Fibroblast of pulmonary artery (primary cell): ENCODE measurements at regions not wholly inside any gene's neighbourhood (a gene's known extent, or its start where the extent isn't known, plus 50 kb on each side); places are given as distances from the start of the nearest gene placed in this dataset.

Experiments
- DNase-seq: peaks from one replicate; pipeline ENCODE4 v3.0.0-alpha.2; 2010; ENCODE audit warnings: low read depth
- H3K4me3 ChIP-seq: replicated peaks from 2 replicates; pipeline ENCODE4 v1.5.1; 2011; ENCODE audit warnings: low read depth, mild to moderate bottlenecking, control low read depth, low read length, moderate library complexity
- CTCF ChIP-seq: IDR thresholded peaks from 2 replicates; pipeline ENCODE4 v1.5.1; 2011; ENCODE audit warnings: mild to moderate bottlenecking, control low read depth, low read length, inconsistent platforms; ENCODE audit errors: missing control alignments

GRCh38 chr4:133621628-133622027 is 472.5 kb downstream of the PCDH10 start:
- H3K4me3 ChIP-seq: no peak overlapping the region
- DNase-seq: no peak
- TF ChIP-seq CTCF: no peak

DNA sequence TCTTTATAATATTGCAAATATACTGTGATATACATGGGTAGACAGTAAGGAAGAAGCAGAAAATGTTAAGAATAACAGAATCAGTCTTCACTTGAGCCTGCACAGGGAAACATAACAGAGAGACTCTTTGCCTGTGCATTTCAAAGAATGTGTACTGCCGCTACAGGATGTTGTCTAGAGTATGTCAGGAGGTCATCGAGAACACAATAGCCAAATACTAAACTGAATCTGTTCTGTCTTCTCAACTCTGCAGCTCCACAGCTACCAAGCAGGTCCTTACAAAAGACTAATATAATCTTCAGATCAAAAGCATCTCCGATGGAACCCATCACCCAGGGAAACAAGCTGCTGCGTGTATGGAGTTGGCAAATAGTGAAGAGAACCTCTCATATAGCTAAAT is 471.5 kb downstream of the PCDH10 start:
- DNase-seq: no peak
- H3K4me3 ChIP-seq: no peak overlapping the region
- no peak for TF ChIP-seq CTCF

DNA sequence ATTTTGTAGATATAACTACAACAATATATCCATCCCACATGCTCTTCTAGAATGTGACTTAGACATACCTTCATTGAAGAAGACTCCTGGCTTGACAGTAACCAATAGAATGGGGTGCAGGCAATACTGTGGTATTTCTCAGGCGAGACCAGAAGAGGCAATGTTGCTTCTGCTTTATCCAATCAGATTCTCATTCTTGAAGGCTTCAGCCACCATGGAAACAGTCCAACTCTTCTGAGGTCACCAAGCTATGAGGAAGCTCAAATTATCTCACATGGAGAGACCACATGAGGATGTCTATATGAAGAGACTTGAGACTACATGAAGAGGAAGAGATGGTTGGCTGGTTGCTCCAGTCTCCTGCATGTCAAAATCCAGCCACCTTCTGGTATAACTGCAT is 469.9 kb downstream of the PCDH10 start:
- TF ChIP-seq CTCF: no peak
- DNase-seq: peak; percentile 10
- no peak overlapping the region for H3K4me3 ChIP-seq

GRCh38 chr4:133600008-133600407 is 450.9 kb downstream of the PCDH10 start:
- TF ChIP-seq CTCF: no peak
- H3K4me3 ChIP-seq: no peak overlapping the region
- DNase-seq: no peak

GRCh38 chr4:133598779-133599178 is 449.7 kb downstream of the PCDH10 start:
- H3K4me3 ChIP-seq: no peak overlapping the region
- TF ChIP-seq CTCF: no peak
- DNase-seq: no peak

- TF ChIP-seq CTCF: no peak
- no peak overlapping the region for H3K4me3 ChIP-seq
- DNase-seq: peak; percentile 10
Observed at GRCh38 chr4:133597251-133597650, 448.2 kb downstream of the PCDH10 start.

GRCh38 chr4:133596459-133596858 is 447.4 kb downstream of the PCDH10 start:
- no peak for TF ChIP-seq CTCF
- no peak overlapping the region for H3K4me3 ChIP-seq
- no peak for DNase-seq
